ENCODE measurements at regions not wholly inside any gene's neighbourhood (a gene's known extent, or its start where the extent isn't known, plus 50 kb on each side); places are given as distances from the start of the nearest gene placed in this dataset.
A peak's percentile ranks its signal among the peaks of the same experiment; 100 is the strongest.

- H3K27ac ChIP-seq, result peak overlapping the region; percentile 81
- H3K4me3 ChIP-seq, result peak overlapping the region; percentile 33
- no peaks in the 10 kb centered on the region for H3K36me3 ChIP-seq
- H3K9me3 ChIP-seq, result no peaks in the 10 kb centered on the region
- ATAC-seq (peak; percentile 74 to 89), DNase-seq (no peak)
- peaks cover 27% of the 10 kb centered on the region for H3K4me1 ChIP-seq
- H3K27me3 ChIP-seq (ENCODE audit: low read depth), result no peaks in the 10 kb centered on the region
- intact Hi-C loops (cut with DNase I), result no loop called here
- TF ChIP-seq CTCF (IDR thresholded peaks at IDR 0.05), result no peak
Observed at GRCh38 chr5:35478856-35479682, 138.6 kb upstream of the SPEF2 start.

DNA sequence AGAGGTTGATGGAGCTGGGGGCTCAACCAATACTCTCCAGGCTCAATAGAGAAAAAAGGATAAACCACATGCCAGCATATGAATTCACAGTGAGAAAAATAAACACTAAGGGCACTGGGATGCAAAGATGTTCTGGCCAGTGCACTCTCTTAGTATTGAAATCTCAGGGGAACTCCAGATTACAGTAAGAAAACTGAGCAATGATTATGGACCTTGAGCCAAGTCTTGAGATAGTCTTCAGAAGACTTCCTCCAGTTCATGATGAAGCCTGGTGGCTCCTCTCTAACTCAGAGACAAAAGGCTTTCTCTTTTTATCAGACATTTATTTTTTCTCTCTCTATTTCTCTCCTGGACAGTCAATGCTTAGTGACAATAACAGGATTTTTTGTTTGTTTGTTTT lies 139.8 kb upstream of the SPEF2 start:
- intact Hi-C loops (cut with DNase I), result no loop called here
- Histone ChIP-seq H3K9me3 (no peaks in the 10 kb centered on the region), H3K27ac (no peak overlapping the region), H3K4me1 (peaks cover 16% of the 10 kb centered on the region), H3K36me3 (no peaks in the 10 kb centered on the region), H3K4me3 (no peak overlapping the region), H3K27me3 (ENCODE audit: low read depth) (no peaks in the 10 kb centered on the region)
- ATAC-seq (no peak), DNase-seq (no peak)
- no peak for TF ChIP-seq CTCF (IDR thresholded peaks at IDR 0.05)

GRCh38 chr5:35477321-35477720 lies 140.3 kb upstream of the SPEF2 start:
- intact Hi-C loops (cut with DNase I), result no loop called here
- no peak overlapping the region for H3K4me3 ChIP-seq
- no peak for TF ChIP-seq CTCF (IDR thresholded peaks at IDR 0.05)
- ATAC-seq, result no peak
- peaks cover 10% of the 10 kb centered on the region for H3K4me1 ChIP-seq
- H3K36me3 ChIP-seq, result no peaks in the 10 kb centered on the region
- H3K27ac ChIP-seq, result no peak overlapping the region
- no peaks in the 10 kb centered on the region for H3K9me3 ChIP-seq
- no peaks in the 10 kb centered on the region for H3K27me3 ChIP-seq (ENCODE audit: low read depth)
- DNase-seq, result no peak

GRCh38 chr5:35476797-35477196 lies 140.9 kb upstream of the SPEF2 start:
- Histone ChIP-seq H3K4me1 (peaks cover 8% of the 10 kb centered on the region), H3K9me3 (no peaks in the 10 kb centered on the region), H3K27me3 (ENCODE audit: low read depth) (no peaks in the 10 kb centered on the region), H3K36me3 (no peaks in the 10 kb centered on the region), H3K4me3 (no peak overlapping the region), H3K27ac (no peak overlapping the region)
- TF ChIP-seq CTCF (IDR thresholded peaks at IDR 0.05), result no peak
- ATAC-seq (no peak), DNase-seq (no peak)
- intact Hi-C loops (cut with DNase I), result no loop called here

DNA sequence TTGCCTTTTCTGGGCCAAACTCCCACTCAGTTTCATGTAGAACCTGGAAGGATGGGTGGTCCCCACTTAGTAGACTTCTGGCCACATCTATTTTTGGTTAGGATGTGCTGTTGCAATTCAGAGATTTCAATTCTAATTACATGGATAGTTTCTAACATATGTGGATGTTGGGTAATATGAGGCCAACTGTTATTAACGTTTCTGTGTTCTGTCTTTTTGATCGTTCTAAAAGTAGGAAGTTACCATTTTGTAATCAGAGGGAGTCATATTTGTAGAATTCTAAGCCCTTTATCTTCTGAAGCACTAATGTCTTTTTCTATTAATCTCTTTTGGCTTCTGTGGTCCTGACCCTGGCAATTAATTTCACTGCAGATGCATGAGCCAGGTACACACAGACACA lies 141.6 kb upstream of the SPEF2 start:
- Histone ChIP-seq H3K27me3 (ENCODE audit: low read depth) (no peaks in the 10 kb centered on the region), H3K36me3 (no peaks in the 10 kb centered on the region), H3K9me3 (no peaks in the 10 kb centered on the region), H3K27ac (no peak overlapping the region), H3K4me1 (peaks cover 8% of the 10 kb centered on the region), H3K4me3 (no peak overlapping the region)
- ATAC-seq, result no peak
- no peak for TF ChIP-seq CTCF (IDR thresholded peaks at IDR 0.05)
- no peak for DNase-seq
- intact Hi-C loops (cut with DNase I), result no loop called here

Measured in lower lobe of right lung (tissue), 2 donors.